NT2/D1 (cell line): ENCODE measurements at regions not wholly inside any gene's neighbourhood (a gene's known extent, or its start where the extent isn't known, plus 50 kb on each side); places are given as distances from the start of the nearest gene placed in this dataset.

Source experiments
- DNase-seq: peaks from one replicate; pipeline ENCODE4 v3.0.0-alpha.2; 2011; ENCODE audit warnings: low read depth, low spot score
- H3K27me3 ChIP-seq: 2 replicates; pipeline ENCODE4 v1.6.0; 2011; ENCODE audit warnings: mild to moderate bottlenecking; ENCODE audit not compliant: insufficient read length, insufficient read depth
- H3K36me3 ChIP-seq: 2 replicates; pipeline ENCODE4 v1.6.1; 2011; ENCODE audit warnings: mild to moderate bottlenecking, low read length, mixed read lengths; ENCODE audit not compliant: insufficient read depth, insufficient read length
- H3K4me1 ChIP-seq: 2 replicates; pipeline ENCODE4 v1.5.1; 2011; ENCODE audit not compliant: insufficient read depth, insufficient read length
- H3K4me3 ChIP-seq: 2 replicates; pipeline ENCODE4 v1.5.1; 2011; ENCODE audit warnings: low read depth; ENCODE audit not compliant: insufficient read length
- H3K9ac ChIP-seq: 2 replicates; pipeline ENCODE4 v1.6.0; 2011; ENCODE audit warnings: low read depth; ENCODE audit not compliant: insufficient read length
- H3K9me3 ChIP-seq: 2 replicates; pipeline ENCODE4 v1.5.1; 2011; ENCODE audit warnings: mild to moderate bottlenecking, low read length; ENCODE audit not compliant: insufficient read depth
- SUZ12 ChIP-seq: IDR thresholded peaks from 2 replicates; pipeline ENCODE4 v1.6.1; 2011; ENCODE audit not compliant: insufficient read length, insufficient read depth; ENCODE audit errors: extremely low read depth
- YY1 ChIP-seq: IDR thresholded peaks from 2 replicates; pipeline ENCODE4 v1.6.1; 2011; ENCODE audit not compliant: insufficient read length, insufficient read depth
- ZNF274 ChIP-seq: IDR thresholded peaks from 2 replicates; pipeline ENCODE4 v1.6.1; 2011; ENCODE audit warnings: mild to moderate bottlenecking, low read depth, low read length

DNA sequence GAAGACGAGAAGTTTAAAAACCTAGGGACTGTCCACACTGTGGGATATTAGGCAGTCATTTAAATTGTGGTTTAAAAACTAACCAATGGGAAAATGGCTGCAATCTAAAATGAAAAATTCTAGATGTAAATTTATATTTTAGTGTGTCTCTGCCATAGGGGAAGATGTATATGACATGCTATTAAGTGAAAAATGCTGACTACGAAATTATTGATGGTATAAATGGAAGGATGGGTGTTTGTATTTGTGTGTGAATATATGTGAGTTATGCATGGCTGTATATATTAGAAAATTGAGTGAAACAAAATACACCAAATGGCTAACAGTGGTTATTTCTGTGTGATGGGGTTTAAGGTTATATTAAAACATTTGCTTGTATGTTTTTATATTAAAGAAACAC lies 260.7 kb downstream of the AJAP1 start:
- TF ChIP-seq SUZ12 = no peak
- no peak for TF ChIP-seq ZNF274
- no peak for TF ChIP-seq YY1

DNA sequence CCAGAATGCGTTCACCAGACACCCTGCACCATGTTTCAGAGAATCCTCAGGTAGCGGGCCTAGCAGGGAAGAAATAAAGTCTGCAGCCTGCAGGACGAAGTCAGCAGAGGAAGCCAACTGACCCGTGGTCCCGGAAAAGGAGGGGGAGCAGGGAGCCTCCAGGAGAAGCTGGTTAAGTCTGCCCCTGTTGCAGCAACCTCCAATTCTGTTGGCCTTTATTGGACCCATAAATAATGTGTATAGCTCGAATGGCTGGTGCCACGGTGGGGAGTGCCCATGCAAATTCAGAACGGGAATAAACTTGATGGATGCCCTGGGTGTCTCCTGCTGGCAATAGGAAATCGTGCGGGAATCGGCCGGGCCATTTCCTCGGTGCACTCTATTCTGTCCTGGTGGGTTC lies 254.1 kb downstream of the AJAP1 start:
- H3K4me3 ChIP-seq = no peak overlapping the region
- no peaks in the 10 kb centered on the region for H3K36me3 ChIP-seq
- DNase-seq = no peak
- H3K9me3 ChIP-seq = no peaks in the 10 kb centered on the region
- no peaks in the 10 kb centered on the region for H3K27me3 ChIP-seq
- TF ChIP-seq YY1 (no peak), ZNF274 (no peak), SUZ12 (no peak)
- H3K4me1 ChIP-seq = peaks cover 3% of the 10 kb centered on the region
- H3K9ac ChIP-seq = no peak overlapping the region

More for the DNA sequence above, 260.7 kb downstream of the AJAP1 start:
- H3K27me3 ChIP-seq = no peaks in the 10 kb centered on the region
- H3K4me3 ChIP-seq = no peak overlapping the region
- H3K36me3 ChIP-seq = no peaks in the 10 kb centered on the region
- DNase-seq = no peak
- peaks cover 3% of the 10 kb centered on the region for H3K4me1 ChIP-seq
- H3K9ac ChIP-seq = no peak overlapping the region
- peaks cover 3% of the 10 kb centered on the region; the same call in 1 of the 2 replicates for H3K9me3 ChIP-seq

DNA sequence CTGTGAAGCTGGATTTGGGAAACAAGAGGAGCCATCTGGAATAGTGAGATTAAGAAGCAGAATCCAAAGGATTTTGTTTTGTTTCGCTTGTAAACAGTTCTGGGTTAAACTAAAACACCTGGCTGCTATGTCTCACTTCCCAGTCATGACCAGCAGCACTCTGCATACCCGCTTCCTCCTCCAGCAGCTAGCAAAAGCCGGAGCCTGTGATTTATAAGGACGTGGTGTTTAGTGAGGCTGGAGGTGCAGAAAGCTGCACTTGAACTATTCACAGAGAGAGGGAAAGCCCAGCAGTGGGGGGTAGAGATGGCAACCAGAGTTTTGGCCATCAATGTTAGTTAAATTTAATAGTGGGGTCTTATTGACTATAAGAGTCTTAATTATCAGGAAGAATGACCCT lies 240.2 kb downstream of the AJAP1 start:
- TF ChIP-seq SUZ12 (no peak), ZNF274 (no peak), YY1 (no peak)
- no peak overlapping the region for H3K4me3 ChIP-seq
- H3K4me1 ChIP-seq = no peaks in the 10 kb centered on the region
- H3K9me3 ChIP-seq = peaks cover 9% of the 10 kb centered on the region; the same call in 1 of the 2 replicates
- no peak for DNase-seq
- no peak overlapping the region for H3K9ac ChIP-seq
- H3K36me3 ChIP-seq = no peaks in the 10 kb centered on the region
- no peaks in the 10 kb centered on the region for H3K27me3 ChIP-seq

DNA sequence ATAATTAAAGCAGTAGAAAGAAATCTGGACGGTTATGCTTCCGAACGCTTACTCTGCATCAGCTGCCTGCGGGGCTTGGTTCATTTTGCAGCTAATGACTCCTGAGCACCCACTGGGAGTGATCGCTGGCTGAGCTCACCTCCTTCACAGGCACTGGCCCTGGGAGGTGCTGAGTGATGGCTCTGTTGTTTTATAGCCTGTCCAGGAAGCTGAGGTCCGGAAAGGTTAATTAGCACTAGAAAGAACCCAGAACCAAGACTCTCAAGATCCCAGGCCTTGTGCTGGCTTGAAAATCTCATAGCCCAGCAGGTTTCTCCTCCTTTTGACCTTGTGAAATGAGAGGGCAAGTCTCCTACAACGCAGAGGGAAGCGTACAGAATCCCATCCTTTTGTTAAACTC lies 226.2 kb downstream of the AJAP1 start:
- H3K4me1 ChIP-seq = peaks cover 3% of the 10 kb centered on the region
- no peaks in the 10 kb centered on the region for H3K36me3 ChIP-seq
- no peak overlapping the region for H3K9ac ChIP-seq
- peak; percentile 49 for DNase-seq
- peaks cover 9% of the 10 kb centered on the region; the same call in 1 of the 2 replicates for H3K9me3 ChIP-seq
- H3K27me3 ChIP-seq = no peaks in the 10 kb centered on the region
- no peak overlapping the region for H3K4me3 ChIP-seq
- TF ChIP-seq ZNF274 (no peak), YY1 (no peak), SUZ12 (no peak)

DNA sequence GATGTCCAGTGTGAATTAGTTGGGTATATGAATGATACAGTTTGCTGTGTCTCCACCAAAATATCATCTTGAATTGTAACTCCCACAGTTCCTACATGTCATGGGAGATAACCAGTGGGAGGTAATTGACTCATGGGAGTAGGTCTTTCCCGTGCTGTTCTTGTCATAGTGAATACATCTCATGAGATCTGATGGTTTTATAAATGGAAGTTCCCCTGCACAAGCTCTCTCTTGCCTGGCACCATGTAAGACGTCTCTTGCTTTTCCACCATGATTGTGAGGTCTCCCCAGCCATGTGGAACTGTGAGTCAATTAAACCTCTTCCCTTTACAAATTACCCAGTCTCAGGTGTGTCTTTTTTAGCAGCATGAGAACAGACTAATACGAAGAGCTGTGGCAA lies 223.0 kb downstream of the AJAP1 start:
- Histone ChIP-seq H3K36me3 (no peaks in the 10 kb centered on the region), H3K9me3 (no peaks in the 10 kb centered on the region), H3K9ac (no peak overlapping the region), H3K4me3 (no peak overlapping the region), H3K27me3 (no peaks in the 10 kb centered on the region), H3K4me1 (peaks cover 3% of the 10 kb centered on the region)
- no peak for TF ChIP-seq ZNF274
- no peak for TF ChIP-seq YY1
- TF ChIP-seq SUZ12 = no peak
- no peak for DNase-seq

DNA sequence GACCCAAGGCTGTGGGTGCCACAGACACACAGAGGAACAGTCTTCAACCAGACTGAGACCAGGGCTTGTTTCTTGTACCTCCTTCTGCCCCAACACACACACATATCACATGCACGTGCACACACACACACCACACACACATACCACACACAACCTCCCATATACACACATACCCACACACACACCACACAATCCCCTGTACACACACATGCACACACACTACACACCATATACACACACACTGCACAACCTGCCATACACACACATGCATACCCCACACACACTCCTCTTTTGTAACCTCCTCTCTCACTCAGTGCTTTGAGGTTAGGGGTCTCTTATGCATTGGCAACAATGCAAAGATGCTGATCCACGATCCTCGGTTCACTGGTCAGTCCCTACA lies 217.0 kb downstream of the AJAP1 start:
- no peak overlapping the region for H3K9ac ChIP-seq
- no peaks in the 10 kb centered on the region for H3K4me1 ChIP-seq
- H3K9me3 ChIP-seq = peaks cover 11% of the 10 kb centered on the region
- H3K27me3 ChIP-seq = no peaks in the 10 kb centered on the region
- TF ChIP-seq SUZ12 (no peak), ZNF274 (no peak), YY1 (no peak)
- DNase-seq = no peak
- no peak overlapping the region for H3K4me3 ChIP-seq
- H3K36me3 ChIP-seq = no peaks in the 10 kb centered on the region

DNA sequence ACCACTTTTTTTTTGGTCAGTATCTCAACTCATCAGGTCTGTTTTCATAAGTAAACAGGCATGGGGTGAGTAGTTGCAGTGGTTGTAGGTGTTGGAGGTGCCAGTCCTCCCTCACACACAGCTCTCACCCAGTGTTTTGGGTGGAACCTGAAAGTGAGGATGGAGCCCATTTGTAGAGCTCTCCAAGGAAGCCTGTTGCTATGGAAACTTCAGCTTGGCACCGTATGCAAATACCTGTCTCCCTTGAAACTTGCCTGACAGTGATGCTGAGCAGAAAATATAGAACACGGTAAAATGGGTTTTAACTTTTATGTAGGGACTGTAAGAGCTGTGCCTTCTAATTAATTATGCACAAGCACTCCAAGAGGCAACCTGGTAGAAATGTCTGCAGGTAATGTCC lies 214.1 kb downstream of the AJAP1 start:
- no peaks in the 10 kb centered on the region for H3K36me3 ChIP-seq
- H3K27me3 ChIP-seq = no peaks in the 10 kb centered on the region
- H3K9me3 ChIP-seq = peaks cover 11% of the 10 kb centered on the region
- no peak overlapping the region for H3K4me3 ChIP-seq
- DNase-seq = no peak
- TF ChIP-seq SUZ12 = no peak
- no peak for TF ChIP-seq ZNF274
- TF ChIP-seq YY1 = no peak
- no peak overlapping the region for H3K9ac ChIP-seq
- no peaks in the 10 kb centered on the region for H3K4me1 ChIP-seq

DNA sequence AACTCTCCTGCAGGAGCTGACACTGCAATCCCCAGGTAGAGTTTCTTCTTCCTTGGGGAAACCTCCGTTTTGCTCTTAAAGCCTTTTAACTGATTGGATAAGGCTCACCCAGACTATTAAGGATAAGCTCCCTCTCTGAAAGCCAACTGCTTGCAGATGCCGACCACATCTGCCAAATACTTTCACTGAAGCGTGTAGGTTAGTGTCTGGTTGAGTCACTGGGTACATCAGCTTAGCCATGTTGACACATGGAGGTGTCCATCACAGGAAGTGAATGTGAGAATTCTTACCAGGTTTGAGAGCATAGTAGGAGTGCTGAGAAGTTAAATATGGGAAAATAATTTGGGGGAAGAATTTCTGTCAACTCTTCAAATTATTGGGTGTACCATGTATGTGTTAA lies 202.0 kb downstream of the AJAP1 start:
- TF ChIP-seq SUZ12 (no peak), ZNF274 (no peak), YY1 (no peak)
- Histone ChIP-seq H3K27me3 (no peaks in the 10 kb centered on the region), H3K9ac (no peak overlapping the region), H3K4me3 (no peak overlapping the region), H3K4me1 (no peaks in the 10 kb centered on the region), H3K9me3 (peaks cover 9% of the 10 kb centered on the region; the same call in 1 of the 2 replicates), H3K36me3 (no peaks in the 10 kb centered on the region)
- no peak for DNase-seq
